ENCODE measurements at regions not wholly inside any gene's neighbourhood (a gene's known extent, or its start where the extent isn't known, plus 50 kb on each side); places are given as distances from the start of the nearest gene placed in this dataset.
A peak's percentile ranks its signal among the peaks of the same experiment; 100 is the strongest.

- TF ChIP-seq CTCF (IDR thresholded peaks at IDR 0.05; ENCODE audit: insufficient read depth, low read depth, low read length, missing control alignments) = no peak
- no peak overlapping the region for H3K4me3 ChIP-seq (ENCODE audit: low read length)
- no peak for DNase-seq (ENCODE audit: low read depth)
Measured at GRCh38 chrX:8873102-8873501, 71.9 kb upstream of the FAM9A start.

- H3K4me3 ChIP-seq (ENCODE audit: low read length) = no peak overlapping the region
- TF ChIP-seq CTCF (IDR thresholded peaks at IDR 0.05; ENCODE audit: insufficient read depth, low read depth, low read length, missing control alignments) = no peak
- no peak for DNase-seq (ENCODE audit: low read depth)
Measured at GRCh38 chrX:8870411-8870810, 69.2 kb upstream of the FAM9A start.

- no peak for TF ChIP-seq CTCF (IDR thresholded peaks at IDR 0.05; ENCODE audit: insufficient read depth, low read depth, low read length, missing control alignments)
- no peak for DNase-seq (ENCODE audit: low read depth)
- no peak overlapping the region for H3K4me3 ChIP-seq (ENCODE audit: low read length)
Measured at GRCh38 chrX:8869812-8870211, 68.6 kb upstream of the FAM9A start.

- no peak overlapping the region for H3K4me3 ChIP-seq (ENCODE audit: low read length)
- peak; percentile 32 for TF ChIP-seq CTCF (IDR thresholded peaks at IDR 0.05; ENCODE audit: insufficient read depth, low read depth, low read length, missing control alignments)
- DNase-seq (ENCODE audit: low read depth) = peak; percentile 49
Measured at GRCh38 chrX:8868906-8869305, 67.7 kb upstream of the FAM9A start.

GRCh38 chrX:8868070-8868773 is 67.0 kb upstream of the FAM9A start:
- TF ChIP-seq CTCF (IDR thresholded peaks at IDR 0.05; ENCODE audit: insufficient read depth, low read depth, low read length, missing control alignments) = no peak
- H3K4me3 ChIP-seq (ENCODE audit: low read length) = no peak overlapping the region
- DNase-seq (ENCODE audit: low read depth) = peak; percentile 94

GRCh38 chrX:8867406-8867805 is 66.2 kb upstream of the FAM9A start:
- H3K4me3 ChIP-seq (ENCODE audit: low read length) = no peak overlapping the region
- TF ChIP-seq CTCF (IDR thresholded peaks at IDR 0.05; ENCODE audit: insufficient read depth, low read depth, low read length, missing control alignments) = no peak
- DNase-seq (ENCODE audit: low read depth) = no peak

- H3K4me3 ChIP-seq (ENCODE audit: low read length) = no peak overlapping the region
- TF ChIP-seq CTCF (IDR thresholded peaks at IDR 0.05; ENCODE audit: insufficient read depth, low read depth, low read length, missing control alignments) = no peak
- DNase-seq (ENCODE audit: low read depth) = no peak
Measured at GRCh38 chrX:8864161-8864560, 63.0 kb upstream of the FAM9A start.
